ENCODE measurements at regions not wholly inside any gene's neighbourhood (a gene's known extent, or its start where the extent isn't known, plus 50 kb on each side); places are given as distances from the start of the nearest gene placed in this dataset.

DNA sequence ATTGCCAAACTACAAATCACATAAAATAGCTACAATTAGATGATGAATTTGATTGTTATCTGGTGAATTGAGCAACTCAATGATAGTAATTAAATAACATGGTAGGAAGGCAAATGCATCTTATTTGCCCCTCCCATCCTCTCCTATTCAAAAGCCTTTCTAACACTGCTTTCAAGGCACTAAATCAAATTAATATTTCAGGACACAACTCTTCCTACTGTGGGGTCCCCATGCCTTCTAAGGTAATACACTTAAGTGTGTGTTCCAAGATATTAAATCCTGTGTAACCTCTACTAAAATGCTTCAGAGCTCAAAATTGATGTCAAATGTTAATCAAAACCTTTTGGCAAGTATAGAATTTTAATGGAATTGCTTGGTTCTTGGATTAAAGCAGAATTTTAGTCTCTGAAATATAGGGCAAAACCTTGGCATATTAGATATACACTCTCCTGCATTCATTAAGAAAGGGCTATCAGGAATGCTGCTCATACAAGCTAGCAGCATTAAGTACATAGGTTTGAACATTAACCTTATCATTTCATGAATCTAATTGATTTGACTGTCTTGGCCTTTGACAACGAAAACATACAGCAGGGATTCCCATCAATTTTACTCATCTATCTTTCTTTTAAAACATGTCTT is 371.8 kb upstream of the GALNTL6 start:
- ATAC-seq = no peak
- 11% methylated on average over 1 of the region's 1 CpG for WGBS (ENCODE audit: insufficient coverage, low coverage, low lambda C conversion rate, missing lambda C conversion rate)
- intact Hi-C loops (cut with DNase I) = no loop called here
- no peak for TF ChIP-seq POLR2A (IDR thresholded peaks at IDR 0.05)
- TF ChIP-seq, protein P1, sequence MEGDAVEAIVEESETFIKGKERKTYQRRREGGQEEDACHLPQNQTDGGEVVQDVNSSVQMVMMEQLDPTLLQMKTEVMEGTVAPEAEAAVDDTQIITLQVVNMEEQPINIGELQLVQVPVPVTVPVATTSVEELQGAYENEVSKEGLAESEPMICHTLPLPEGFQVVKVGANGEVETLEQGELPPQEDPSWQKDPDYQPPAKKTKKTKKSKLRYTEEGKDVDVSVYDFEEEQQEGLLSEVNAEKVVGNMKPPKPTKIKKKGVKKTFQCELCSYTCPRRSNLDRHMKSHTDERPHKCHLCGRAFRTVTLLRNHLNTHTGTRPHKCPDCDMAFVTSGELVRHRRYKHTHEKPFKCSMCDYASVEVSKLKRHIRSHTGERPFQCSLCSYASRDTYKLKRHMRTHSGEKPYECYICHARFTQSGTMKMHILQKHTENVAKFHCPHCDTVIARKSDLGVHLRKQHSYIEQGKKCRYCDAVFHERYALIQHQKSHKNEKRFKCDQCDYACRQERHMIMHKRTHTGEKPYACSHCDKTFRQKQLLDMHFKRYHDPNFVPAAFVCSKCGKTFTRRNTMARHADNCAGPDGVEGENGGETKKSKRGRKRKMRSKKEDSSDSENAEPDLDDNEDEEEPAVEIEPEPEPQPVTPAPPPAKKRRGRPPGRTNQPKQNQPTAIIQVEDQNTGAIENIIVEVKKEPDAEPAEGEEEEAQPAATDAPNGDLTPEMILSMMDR (IDR thresholded peaks at IDR 0.05) = no peak
- no peaks in the 10 kb centered on the region for H3K4me1 ChIP-seq
- H3K9me3 ChIP-seq = no peaks in the 10 kb centered on the region
- no peak overlapping the region for H3K4me3 ChIP-seq
- DNase-seq = no peak
- H3K27me3 ChIP-seq = no peaks in the 10 kb centered on the region
- no peak overlapping the region for H3K27ac ChIP-seq
- no peaks in the 10 kb centered on the region for H3K36me3 ChIP-seq

DNA sequence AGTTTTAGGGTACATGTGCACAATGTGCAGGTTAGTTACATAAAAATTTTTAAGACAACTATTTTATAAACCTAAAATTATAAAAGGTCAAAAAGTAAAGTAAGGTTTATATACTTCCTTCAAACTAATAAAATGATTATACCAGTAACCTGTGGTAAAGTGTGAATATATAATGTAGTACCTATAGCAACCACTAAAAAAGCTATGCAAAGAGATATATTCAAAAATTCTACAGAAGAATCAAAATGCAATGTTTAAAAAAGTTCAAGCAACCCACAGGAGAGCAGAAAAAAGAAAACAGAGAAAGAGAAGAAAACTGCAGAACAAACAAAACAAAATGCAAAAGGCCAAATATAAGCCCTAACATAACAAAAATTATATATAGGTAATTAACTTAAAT is 379.5 kb upstream of the GALNTL6 start:
- DNase-seq = no peak
- Histone ChIP-seq H3K27me3 (no peaks in the 10 kb centered on the region), H3K9me3 (no peaks in the 10 kb centered on the region), H3K4me3 (no peak overlapping the region), H3K36me3 (no peaks in the 10 kb centered on the region), H3K27ac (no peak overlapping the region), H3K4me1 (no peaks in the 10 kb centered on the region)
- ATAC-seq = no peak
- intact Hi-C loops (cut with DNase I) = no loop called here
- TF ChIP-seq, protein P1 (IDR thresholded peaks at IDR 0.05) = no peak
- no peak for TF ChIP-seq POLR2A (IDR thresholded peaks at IDR 0.05)

DNA sequence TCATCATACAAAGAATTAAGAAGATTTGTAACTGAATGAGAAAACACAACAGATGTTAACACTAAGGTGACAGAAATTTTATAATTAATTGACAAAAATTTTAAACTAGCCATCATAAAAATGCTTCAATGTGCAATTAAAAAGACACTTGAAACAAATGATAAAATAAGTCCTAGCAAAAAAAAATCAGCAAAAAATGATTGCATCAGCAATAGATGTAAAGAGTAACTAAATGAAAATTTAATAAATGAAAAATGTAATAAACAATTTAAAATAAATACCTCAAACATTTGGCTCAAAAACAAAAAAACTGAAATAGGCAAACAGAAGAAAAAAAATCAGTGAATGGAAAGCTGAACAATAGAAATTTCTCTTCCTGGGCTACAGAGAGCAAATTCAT is 380.7 kb upstream of the GALNTL6 start:
- H3K36me3 ChIP-seq = no peaks in the 10 kb centered on the region
- DNase-seq = no peak
- intact Hi-C loops (cut with DNase I) = no loop called here
- no peak overlapping the region for H3K4me3 ChIP-seq
- H3K27ac ChIP-seq = no peak overlapping the region
- no peaks in the 10 kb centered on the region for H3K9me3 ChIP-seq
- no peak for ATAC-seq
- TF ChIP-seq, protein P1 (IDR thresholded peaks at IDR 0.05) = no peak
- no peak for TF ChIP-seq POLR2A (IDR thresholded peaks at IDR 0.05)
- no peaks in the 10 kb centered on the region for H3K27me3 ChIP-seq
- H3K4me1 ChIP-seq = no peaks in the 10 kb centered on the region

- DNase-seq (no peak), ATAC-seq (no peak)
- no peak for TF ChIP-seq POLR2A (IDR thresholded peaks at IDR 0.05)
- TF ChIP-seq, protein P1 (IDR thresholded peaks at IDR 0.05) = no peak
- WGBS (ENCODE audit: insufficient coverage, low coverage, low lambda C conversion rate, missing lambda C conversion rate) = 78% methylated on average over 3 of the region's 3 CpGs
- no peak overlapping the region for H3K27ac ChIP-seq
- no peaks in the 10 kb centered on the region for H3K9me3 ChIP-seq
- no peaks in the 10 kb centered on the region for H3K4me1 ChIP-seq
- H3K27me3 ChIP-seq = no peaks in the 10 kb centered on the region
- no peaks in the 10 kb centered on the region for H3K36me3 ChIP-seq
- intact Hi-C loops (cut with DNase I) = no loop called here
- no peak overlapping the region for H3K4me3 ChIP-seq
Measured at GRCh38 chr4:171430495-171430894, 382.7 kb upstream of the GALNTL6 start.

GRCh38 chr4:171397175-171397574 is 416.0 kb upstream of the GALNTL6 start:
- intact Hi-C loops (cut with DNase I) = no loop called here
- no peaks in the 10 kb centered on the region for H3K36me3 ChIP-seq
- 76% methylated on average over 6 of the region's 6 CpGs for WGBS (ENCODE audit: insufficient coverage, low coverage, low lambda C conversion rate, missing lambda C conversion rate)
- no peaks in the 10 kb centered on the region for H3K4me1 ChIP-seq
- no peaks in the 10 kb centered on the region for H3K27me3 ChIP-seq
- ATAC-seq (no peak), DNase-seq (no peak)
- H3K27ac ChIP-seq = no peak overlapping the region
- no peak overlapping the region for H3K4me3 ChIP-seq
- TF ChIP-seq POLR2A (IDR thresholded peaks at IDR 0.05) = no peak
- TF ChIP-seq, protein P1 (IDR thresholded peaks at IDR 0.05) = no peak
- no peaks in the 10 kb centered on the region for H3K9me3 ChIP-seq

All from right lobe of liver (tissue), 6 donors.